PC-9 (cell line): ENCODE measurements at regions not wholly inside any gene's neighbourhood (a gene's known extent, or its start where the extent isn't known, plus 50 kb on each side); places are given as distances from the start of the nearest gene placed in this dataset.

Experiments used
- CTCF ChIP-seq: fragments of 200-600 bp; sonication (generic); conservative IDR thresholded peaks from 2 replicates; pipeline ENCODE4 v1.6.1; 2017; ENCODE audit warnings: mixed run types, antibody characterized with exemption, mild to moderate bottlenecking, moderate library complexity
- EZH2 ChIP-seq: fragments of 200-600 bp; sonication (generic); IDR thresholded peaks from 2 replicates; pipeline ENCODE4 v1.8.0; 2017; ENCODE audit warnings: antibody characterized with exemption, low read depth

DNA sequence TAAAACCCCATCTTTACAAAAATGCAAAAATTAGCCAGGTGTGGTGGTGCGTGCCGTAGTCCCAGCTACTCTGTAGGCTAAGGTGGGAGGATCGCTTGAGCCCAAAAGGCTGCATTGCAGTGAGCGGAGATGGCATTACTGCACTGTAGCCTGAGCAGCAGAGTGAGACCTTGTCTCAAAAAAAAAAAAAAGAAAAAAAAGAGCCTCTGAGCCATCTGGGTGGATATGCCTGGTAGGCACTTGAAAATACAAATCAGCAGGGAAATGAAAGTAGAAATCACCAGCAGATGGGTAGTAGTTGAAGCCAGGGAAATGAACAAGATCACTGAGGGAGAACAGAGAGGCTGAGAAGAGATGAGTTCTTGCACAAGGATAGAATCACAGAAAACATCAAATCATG lies 131.0 kb upstream of the HMCN1 start:
- TF ChIP-seq CTCF (no peak), EZH2 (no peak)
